ENCODE measurements at regions not wholly inside any gene's neighbourhood (a gene's known extent, or its start where the extent isn't known, plus 50 kb on each side); places are given as distances from the start of the nearest gene placed in this dataset.

- dilution Hi-C loops (cut with HindIII; ENCODE audit: low sequenced_read_pairs, unreplicated experiment) (no loop called here), intact Hi-C loops (cut with micrococcal nuclease) (no loop called here), in situ Hi-C loops (cut with MboI; ENCODE audit: low sequenced_read_pairs) (no loop called here)
- Histone ChIP-seq H3K18ac (ENCODE audit: low read depth, low read length) (no peak overlapping the region), H3K79me1 (ENCODE audit: low read depth in 1 of 2, low read length in 2 of 2) (no peaks in the 10 kb centered on the region), H4K8ac (ENCODE audit: low read depth in 2 of 2, low read length in 2 of 2) (no peak overlapping the region), H2AK5ac (ENCODE audit: low read depth, low read length) (no peak overlapping the region), H4K5ac (ENCODE audit: low read depth, low read length) (no peak overlapping the region), H3K27me3 (ENCODE audit: control insufficient read depth, insufficient read depth, low read length) (no peaks in the 10 kb centered on the region), H3K36me3 (ENCODE audit: control insufficient read depth, insufficient read depth, low read length) (no peaks in the 10 kb centered on the region), H3K4ac (ENCODE audit: low read depth, low read length) (no peak overlapping the region), H3K56ac (ENCODE audit: extremely low read depth, insufficient read depth, low read length) (no peak overlapping the region), H3K9me3 (ENCODE audit: control insufficient read depth, insufficient read depth, low read length) (peaks cover 2% of the 10 kb centered on the region; the same call in 1 of the 2 replicates), H3K4me3 (ENCODE audit: insufficient read depth, low read depth, low read length) (no peak overlapping the region), H2BK5ac (ENCODE audit: low read depth, low read length, poor library complexity, severe bottlenecking) (no peak overlapping the region), H2BK120ac (ENCODE audit: low read depth, low read length) (no peak overlapping the region), H2BK15ac (ENCODE audit: low read depth, low read length) (no peak overlapping the region), H3K4me1 (ENCODE audit: control insufficient read depth, insufficient read depth, low read length) (no peaks in the 10 kb centered on the region), H2BK20ac (ENCODE audit: low read depth, low read length) (no peak overlapping the region), H2AFZ (replicated peaks; ENCODE audit: low read length, poor library complexity) (no peak overlapping the region), H3K27ac (ENCODE audit: insufficient read depth, low read length) (no peak overlapping the region), H4K91ac (ENCODE audit: insufficient read depth, low read depth, low read length) (no peak overlapping the region), H3K4me2 (ENCODE audit: low read depth, low read length) (no peak overlapping the region), H3K23ac (ENCODE audit: low read depth, low read length) (no peak overlapping the region), H3K9ac (ENCODE audit: low read depth, low read length) (no peak overlapping the region), H3K9me1 (ENCODE audit: insufficient read depth, low read length) (no peaks in the 10 kb centered on the region), H3K14ac (replicated peaks; ENCODE audit: low read depth, low read length) (no peak overlapping the region), H2AK9ac (replicated peaks; ENCODE audit: low read depth, low read length, poor library complexity) (no peak overlapping the region), H4K20me1 (ENCODE audit: insufficient read depth, low read length) (no peaks in the 10 kb centered on the region)
- no peak for TF ChIP-seq RAD21 (IDR thresholded peaks at IDR 0.05; ENCODE audit: low read length)
- no peak for TF ChIP-seq POLR2A (IDR thresholded peaks at IDR 0.05; ENCODE audit: low read depth, low read length)
- no peak for TF ChIP-seq MAFK (IDR thresholded peaks at IDR 0.05; ENCODE audit: low read depth, low read length)
- no peak for TF ChIP-seq CHD1 (IDR thresholded peaks at IDR 0.05; ENCODE audit: low read depth, low read length)
- TF ChIP-seq RFX5 (IDR thresholded peaks at IDR 0.05; ENCODE audit: low read depth, low read length), result no peak
- TF ChIP-seq RCOR1 (IDR thresholded peaks at IDR 0.05; ENCODE audit: insufficient replicate concordance, low read length), result no peak
- no peak for TF ChIP-seq CEBPB (IDR thresholded peaks at IDR 0.05; ENCODE audit: low read depth, low read length)
- no peak for TF ChIP-seq MAZ (IDR thresholded peaks at IDR 0.05; ENCODE audit: borderline replicate concordance, low read depth, low read length)
- TF ChIP-seq ELK1 (IDR thresholded peaks at IDR 0.05; ENCODE audit: borderline replicate concordance, low read depth, low read length), result no peak
- no peak for TF ChIP-seq BHLHE40 (IDR thresholded peaks at IDR 0.05; ENCODE audit: low read depth, low read length)
- DNase-seq, result no peak
- no peak for ATAC-seq (ENCODE audit: low read depth)
- no TSS peak for BruUV-seq (replicated peaks)
- WGBS, 2 experiments (ENCODE audit: extremely low coverage in 2 of 2, insufficient read length in 1 of 2), result no CpG with 5 or more reads among the region's 4 CpGs
- ChIA-PET CTCF (no interaction called here), POLR2A (ENCODE audit: unreplicated experiment) (no interaction called here)
Measured at GRCh38 chr14:87632796-87633195, 360.2 kb downstream of the GALC start.

All from IMR-90 (cell line).